NT2/D1 (cell line): ENCODE measurements at regions not wholly inside any gene's neighbourhood (a gene's known extent, or its start where the extent isn't known, plus 50 kb on each side); places are given as distances from the start of the nearest gene placed in this dataset.

Experiments
- SUZ12 ChIP-seq: IDR thresholded peaks from 2 replicates; pipeline ENCODE4 v1.6.1; 2011; ENCODE audit not compliant: insufficient read length, insufficient read depth; ENCODE audit errors: extremely low read depth
- YY1 ChIP-seq: IDR thresholded peaks from 2 replicates; pipeline ENCODE4 v1.6.1; 2011; ENCODE audit not compliant: insufficient read length, insufficient read depth
- ZNF274 ChIP-seq: IDR thresholded peaks from 2 replicates; pipeline ENCODE4 v1.6.1; 2011; ENCODE audit warnings: mild to moderate bottlenecking, low read depth, low read length

DNA sequence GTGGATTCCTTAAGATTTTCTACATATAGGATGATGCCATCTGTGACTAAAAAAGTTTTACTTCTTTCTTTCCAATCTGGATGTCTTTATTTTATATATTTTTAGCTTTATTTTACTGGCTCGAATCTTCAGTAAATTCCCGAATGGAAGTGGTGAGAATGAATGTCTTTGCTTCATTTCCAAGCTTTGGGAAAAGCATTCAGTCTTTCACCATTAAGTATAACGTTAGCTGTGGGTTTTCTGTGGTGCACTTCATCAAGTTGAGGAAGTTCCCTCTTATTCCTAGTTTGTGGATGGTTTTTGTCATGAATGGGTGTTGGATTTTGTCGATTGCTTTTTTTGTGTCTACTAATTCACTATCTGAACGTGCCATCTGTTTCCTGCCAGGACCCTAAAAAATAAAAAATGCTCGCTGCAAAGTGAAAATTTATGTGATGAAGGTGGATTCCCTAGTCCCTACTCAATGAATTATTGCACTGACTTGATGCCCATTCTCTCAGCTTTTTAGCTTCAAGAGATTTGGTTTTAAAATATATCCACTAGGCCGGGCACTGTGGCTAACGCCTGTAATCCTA, 90.2 kb upstream of the CARD11 start:
- no peak for TF ChIP-seq YY1
- no peak for TF ChIP-seq SUZ12
- no peak for TF ChIP-seq ZNF274
